SU-DHL-6 (cell line): ENCODE measurements at regions not wholly inside any gene's neighbourhood (a gene's known extent, or its start where the extent isn't known, plus 50 kb on each side); places are given as distances from the start of the nearest gene placed in this dataset.

Experiments
- H2AFZ ChIP-seq: fragments of 200-600 bp; sonication (generic); 2 replicates; pipeline ENCODE4 v1.6.1; 2014; ENCODE audit warnings: low read depth, mild to moderate bottlenecking, moderate library complexity, mixed read lengths, antibody characterized with exemption, low read length; ENCODE audit not compliant: severe bottlenecking
- H3F3A ChIP-seq: fragments of 200-600 bp; shearing (Covaris generic); 2 replicates; pipeline ENCODE4 v1.6.0; 2016; ENCODE audit warnings: antibody characterized with exemption, mild to moderate bottlenecking; ENCODE audit not compliant: insufficient read depth
- H3K27ac ChIP-seq: fragments of 200-600 bp; sonication (generic); 2 replicates; pipeline ENCODE4 v1.5.1; 2016; ENCODE audit warnings: low read depth, mild to moderate bottlenecking, low read length, moderate library complexity, mixed read lengths
- H3K27me3 ChIP-seq: fragments of 200-600 bp; sonication (generic), shearing (Covaris generic); 2 replicates; pipeline ENCODE4 v1.6.0; 2014; ENCODE audit warnings: mild to moderate bottlenecking, low read length
- H3K36me3 ChIP-seq: fragments of 200-600 bp; sonication (generic); 2 replicates; pipeline ENCODE4 v1.6.1; 2014; ENCODE audit warnings: mild to moderate bottlenecking, low read length, mixed read lengths
- H3K4me2 ChIP-seq: fragments of 300-600, 200-600 bp; shearing (Covaris generic), sonication (generic); 2 replicates; pipeline ENCODE4 v1.6.0; 2014; ENCODE audit warnings: low read length, low read depth, mild to moderate bottlenecking; ENCODE audit not compliant: poor library complexity, severe bottlenecking
- H3K4me3 ChIP-seq: fragments of 200-600 bp; sonication (generic); 2 replicates; pipeline ENCODE4 v1.5.1; 2014; ENCODE audit warnings: antibody characterized with exemption, low read length, mild to moderate bottlenecking, mixed read lengths; ENCODE audit not compliant: insufficient read depth, poor library complexity, severe bottlenecking
- H3K79me2 ChIP-seq: fragments of 200-600 bp; sonication (generic); 2 replicates; pipeline ENCODE4 v1.6.1; 2014; ENCODE audit warnings: mild to moderate bottlenecking, low read length, moderate library complexity; ENCODE audit not compliant: insufficient read depth
- H3K9ac ChIP-seq: fragments of 200-600 bp; sonication (generic); 2 replicates; pipeline ENCODE4 v1.7.0; 2014; ENCODE audit warnings: mild to moderate bottlenecking, low read length
- H3K9me2 ChIP-seq: fragments of 200-600 bp; sonication (generic); replicated peaks from 2 replicates; pipeline ENCODE4 v1.6.1; 2014; ENCODE audit warnings: low read length; ENCODE audit not compliant: insufficient read depth
- H3K9me3 ChIP-seq: fragments of 200-600 bp; sonication (generic); 2 replicates; pipeline ENCODE4 v1.6.1; 2014; ENCODE audit warnings: low read length, mixed read lengths; ENCODE audit not compliant: insufficient read depth
- H4K20me1 ChIP-seq: fragments of 200-600 bp; sonication (generic); 2 replicates; pipeline ENCODE4 v1.6.1; 2014; ENCODE audit warnings: low read depth, mild to moderate bottlenecking, antibody characterized with exemption, low read length, moderate library complexity, mixed read lengths
- EZH2phosphoT487 ChIP-seq: fragments of 200-600 bp; sonication (generic), shearing (Covaris generic); conservative IDR thresholded peaks from 2 replicates; pipeline ENCODE4 v1.6.1; 2018; ENCODE audit warnings: mild to moderate bottlenecking, antibody characterized with exemption, low read length, moderate library complexity, mixed read lengths
- TF ChIP-seq, protein P1 (sequence below): fragments of 200-600 bp; sonication (generic); IDR thresholded peaks from one replicate; pipeline ENCODE4 v1.5.1; 2017; ENCODE audit warnings: antibody characterized with exemption, mild to moderate bottlenecking, low read length, moderate library complexity; ENCODE audit not compliant: insufficient read depth, poor library complexity, severe bottlenecking

- H3K9me3 ChIP-seq, result no peaks in the 10 kb centered on the region
- no peaks in the 10 kb centered on the region for H3K27me3 ChIP-seq
- H3K9ac ChIP-seq, result no peak overlapping the region
- no peak overlapping the region for H3K4me3 ChIP-seq
- H3K4me2 ChIP-seq, result no peak overlapping the region
- no peaks in the 10 kb centered on the region for H3F3A ChIP-seq
- TF ChIP-seq, protein P1, sequence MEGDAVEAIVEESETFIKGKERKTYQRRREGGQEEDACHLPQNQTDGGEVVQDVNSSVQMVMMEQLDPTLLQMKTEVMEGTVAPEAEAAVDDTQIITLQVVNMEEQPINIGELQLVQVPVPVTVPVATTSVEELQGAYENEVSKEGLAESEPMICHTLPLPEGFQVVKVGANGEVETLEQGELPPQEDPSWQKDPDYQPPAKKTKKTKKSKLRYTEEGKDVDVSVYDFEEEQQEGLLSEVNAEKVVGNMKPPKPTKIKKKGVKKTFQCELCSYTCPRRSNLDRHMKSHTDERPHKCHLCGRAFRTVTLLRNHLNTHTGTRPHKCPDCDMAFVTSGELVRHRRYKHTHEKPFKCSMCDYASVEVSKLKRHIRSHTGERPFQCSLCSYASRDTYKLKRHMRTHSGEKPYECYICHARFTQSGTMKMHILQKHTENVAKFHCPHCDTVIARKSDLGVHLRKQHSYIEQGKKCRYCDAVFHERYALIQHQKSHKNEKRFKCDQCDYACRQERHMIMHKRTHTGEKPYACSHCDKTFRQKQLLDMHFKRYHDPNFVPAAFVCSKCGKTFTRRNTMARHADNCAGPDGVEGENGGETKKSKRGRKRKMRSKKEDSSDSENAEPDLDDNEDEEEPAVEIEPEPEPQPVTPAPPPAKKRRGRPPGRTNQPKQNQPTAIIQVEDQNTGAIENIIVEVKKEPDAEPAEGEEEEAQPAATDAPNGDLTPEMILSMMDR, result no peak
- no peak for TF ChIP-seq EZH2phosphoT487
- H3K27ac ChIP-seq, result no peak overlapping the region
- no peaks in the 10 kb centered on the region for H3K36me3 ChIP-seq
- no peaks in the 10 kb centered on the region for H4K20me1 ChIP-seq
- no peak overlapping the region for H2AFZ ChIP-seq
- H3K79me2 ChIP-seq, result no peaks in the 10 kb centered on the region
- H3K9me2 ChIP-seq, result no peaks in the 10 kb centered on the region
These were observed 107.9 kb upstream of the GRAMD2B start for GRCh38 chr5:126315341-126315740.

- Histone ChIP-seq H3F3A (no peaks in the 10 kb centered on the region), H4K20me1 (no peaks in the 10 kb centered on the region), H3K27ac (no peak overlapping the region), H2AFZ (no peak overlapping the region), H3K9me2 (no peaks in the 10 kb centered on the region), H3K9me3 (no peaks in the 10 kb centered on the region), H3K27me3 (no peaks in the 10 kb centered on the region), H3K79me2 (no peaks in the 10 kb centered on the region), H3K36me3 (no peaks in the 10 kb centered on the region), H3K4me3 (no peak overlapping the region), H3K4me2 (no peak overlapping the region), H3K9ac (no peak overlapping the region)
- TF ChIP-seq, protein P1, result no peak
- no peak for TF ChIP-seq EZH2phosphoT487
These were observed 90.9 kb upstream of the GRAMD2B start for GRCh38 chr5:126332326-126332725.

- Histone ChIP-seq H3K36me3 (no peaks in the 10 kb centered on the region), H3K27me3 (no peaks in the 10 kb centered on the region), H3F3A (no peaks in the 10 kb centered on the region), H3K79me2 (no peaks in the 10 kb centered on the region), H2AFZ (no peak overlapping the region), H3K4me2 (no peak overlapping the region), H3K27ac (no peak overlapping the region), H3K4me3 (no peak overlapping the region), H3K9me3 (no peaks in the 10 kb centered on the region), H3K9me2 (no peaks in the 10 kb centered on the region), H3K9ac (no peak overlapping the region), H4K20me1 (no peaks in the 10 kb centered on the region)
- TF ChIP-seq, protein P1, result no peak
- no peak for TF ChIP-seq EZH2phosphoT487
These were observed 88.4 kb upstream of the GRAMD2B start for GRCh38 chr5:126334760-126335159.

- Histone ChIP-seq H2AFZ (no peak overlapping the region), H3K9ac (no peak overlapping the region), H3K9me3 (no peaks in the 10 kb centered on the region), H3K79me2 (no peaks in the 10 kb centered on the region), H3K36me3 (no peaks in the 10 kb centered on the region), H3K27ac (no peak overlapping the region), H3K4me3 (no peak overlapping the region), H3K27me3 (no peaks in the 10 kb centered on the region), H3F3A (no peaks in the 10 kb centered on the region), H4K20me1 (no peaks in the 10 kb centered on the region), H3K4me2 (no peak overlapping the region), H3K9me2 (no peaks in the 10 kb centered on the region)
- TF ChIP-seq, protein P1, result no peak
- no peak for TF ChIP-seq EZH2phosphoT487
These were observed 87.3 kb upstream of the GRAMD2B start for GRCh38 chr5:126335886-126336285.
